H9 (cell line): ENCODE measurements at regions not wholly inside any gene's neighbourhood (a gene's known extent, or its start where the extent isn't known, plus 50 kb on each side); places are given as distances from the start of the nearest gene placed in this dataset.

Experiments
- DNase-seq: peaks from one replicate; pipeline ENCODE4 v3.0.0-alpha.2; 2017
- H2AFZ ChIP-seq: one replicate; pipeline ENCODE4 v1.6.1; 2013; ENCODE audit warnings: mild to moderate bottlenecking, low read length, control low read depth, moderate library complexity
- H2AK5ac ChIP-seq: 2 replicates; pipeline ENCODE4 v1.6.1; 2013; ENCODE audit warnings: low read length, control low read depth, mixed read lengths; ENCODE audit not compliant: insufficient read length
- H2BK120ac ChIP-seq: one replicate; pipeline ENCODE4 v1.6.1; 2013; ENCODE audit warnings: low read depth, mild to moderate bottlenecking, low read length, control low read depth, inconsistent platforms; ENCODE audit not compliant: poor library complexity, severe bottlenecking
- H2BK12ac ChIP-seq: 2 replicates; pipeline ENCODE4 v1.6.1; 2013; ENCODE audit warnings: low read length, control low read depth, mixed read lengths, low read depth; ENCODE audit not compliant: insufficient read length
- H2BK15ac ChIP-seq: 2 replicates; pipeline ENCODE4 v1.6.1; 2013; ENCODE audit warnings: low read depth, low read length, control low read depth
- H2BK20ac ChIP-seq: one replicate; pipeline ENCODE4 v1.6.1; 2013; ENCODE audit warnings: low read depth, mild to moderate bottlenecking, low read length, control low read depth, inconsistent platforms; ENCODE audit not compliant: poor library complexity, severe bottlenecking
- H2BK5ac ChIP-seq: 2 replicates; pipeline ENCODE4 v1.6.1; 2013; ENCODE audit warnings: low read length, control low read depth, mixed read lengths; ENCODE audit not compliant: insufficient read length
- H3K14ac ChIP-seq: 2 replicates; pipeline ENCODE4 v1.6.1; 2013; ENCODE audit warnings: low read length, control low read depth; ENCODE audit not compliant: insufficient read depth
- H3K18ac ChIP-seq: 2 replicates; pipeline ENCODE4 v1.6.1; 2013; ENCODE audit warnings: low read depth, mild to moderate bottlenecking, mixed read lengths, low read length, control low read depth; ENCODE audit not compliant: insufficient read length
- H3K23ac ChIP-seq: 2 replicates; pipeline ENCODE4 v1.6.1; 2013; ENCODE audit warnings: low read length, control low read depth, mixed read lengths, low read depth; ENCODE audit not compliant: insufficient read length
- H3K23me2 ChIP-seq: 2 replicates; pipeline ENCODE4 v1.6.1; 2013; ENCODE audit warnings: low read depth, mild to moderate bottlenecking, mixed read lengths, low read length, control low read depth; ENCODE audit not compliant: insufficient read length, poor library complexity, severe bottlenecking
- H3K27ac ChIP-seq: 2 replicates; pipeline ENCODE4 v1.5.1; 2013; ENCODE audit warnings: low read length, control low read depth, mixed read lengths, low read depth; ENCODE audit not compliant: insufficient read length
- H3K27me3 ChIP-seq: 2 replicates; pipeline ENCODE4 v1.6.1; 2013; ENCODE audit warnings: low read length, control low read depth, inconsistent platforms; ENCODE audit not compliant: insufficient read depth
- H3K4ac ChIP-seq: 2 replicates; pipeline ENCODE4 v1.6.1; 2013; ENCODE audit warnings: low read depth, mild to moderate bottlenecking, control low read depth, inconsistent platforms, low read length, moderate library complexity
- H3K4me1 ChIP-seq: 2 replicates; pipeline ENCODE4 v1.6.1; 2013; ENCODE audit warnings: low read length, control low read depth, inconsistent platforms; ENCODE audit not compliant: insufficient read depth
- H3K4me2 ChIP-seq: 2 replicates; pipeline ENCODE4 v1.6.1; 2013; ENCODE audit warnings: low read length, control low read depth, mixed read lengths; ENCODE audit not compliant: insufficient read length, insufficient read depth
- H3K56ac ChIP-seq: 2 replicates; pipeline ENCODE4 v1.6.1; 2013; ENCODE audit warnings: low read depth, mild to moderate bottlenecking, mixed read lengths, low read length, control low read depth; ENCODE audit not compliant: insufficient read length
- H3K79me1 ChIP-seq: 2 replicates; pipeline ENCODE4 v1.6.1; 2013; ENCODE audit warnings: low read depth, mild to moderate bottlenecking, moderate library complexity, low read length, control low read depth, inconsistent platforms; ENCODE audit not compliant: insufficient read depth, poor library complexity, severe bottlenecking
- H3K79me2 ChIP-seq: 2 replicates; pipeline ENCODE4 v1.6.1; 2013; ENCODE audit warnings: low read length, control low read depth, inconsistent platforms; ENCODE audit not compliant: insufficient read depth
- H3K9ac ChIP-seq: 2 replicates; pipeline ENCODE4 v1.6.1; 2013; ENCODE audit warnings: low read length, control low read depth, mixed read lengths; ENCODE audit not compliant: insufficient read length; ENCODE audit errors: extremely low read depth
- H3K9me3 ChIP-seq: one replicate; pipeline ENCODE4 v1.6.1; 2013; ENCODE audit warnings: low read depth, low read length, inconsistent platforms; ENCODE audit not compliant: control insufficient read depth
- H3T11ph ChIP-seq: one replicate; pipeline ENCODE4 v1.6.1; 2013; ENCODE audit warnings: mild to moderate bottlenecking, low read length, control low read depth, inconsistent platforms
- H4K20me1 ChIP-seq: one replicate; pipeline ENCODE4 v1.6.1; 2013; ENCODE audit not compliant: control insufficient read depth, insufficient read length, insufficient read depth
- H4K5ac ChIP-seq: 2 replicates; pipeline ENCODE4 v1.6.1; 2013; ENCODE audit warnings: low read depth, mild to moderate bottlenecking, mixed read lengths, low read length, control low read depth; ENCODE audit not compliant: insufficient read length
- H4K8ac ChIP-seq: replicated peaks from 2 replicates; pipeline ENCODE4 v1.6.1; 2013; ENCODE audit warnings: low read length, control low read depth, mixed read lengths, low read depth; ENCODE audit not compliant: insufficient read length
- H4K91ac ChIP-seq: 2 replicates; pipeline ENCODE4 v1.6.1; 2013; ENCODE audit warnings: low read depth, mild to moderate bottlenecking, moderate library complexity, mixed read lengths, low read length, control low read depth; ENCODE audit not compliant: insufficient read length
- H3K27ac Mint-ChIP-seq, 3 experiments: 2 replicates in 2 of 3; 3 replicates in 1 of 3; pipeline ENCODE4 v1.8.0; 2020 to 2021; ENCODE audit warnings: mixed read lengths in 3 of 3, mild to moderate bottlenecking in 1 of 3, moderate library complexity in 1 of 3
- H3K27me3 Mint-ChIP-seq: 2 replicates; pipeline ENCODE4 v1.8.0; 2021; ENCODE audit warnings: low read depth, mild to moderate bottlenecking, moderate library complexity, mixed read lengths
- H3K36me3 Mint-ChIP-seq, 3 experiments: 2 replicates in 2 of 3; 3 replicates in 1 of 3; pipeline ENCODE4 v1.8.0; 2020 to 2021; ENCODE audit warnings: low read depth in 3 of 3, mixed read lengths in 3 of 3; ENCODE audit not compliant: insufficient read depth in 1 of 3
- H3K4me1 Mint-ChIP-seq, 2 experiments: 2 replicates each; pipeline ENCODE4 v1.8.0; 2020; ENCODE audit warnings: mixed read lengths in 2 of 2
- H3K4me3 Mint-ChIP-seq, 2 experiments: 2 replicates in 1 of 2; 3 replicates in 1 of 2; pipeline ENCODE4 v1.8.0; 2020 to 2021; ENCODE audit warnings: mild to moderate bottlenecking in 2 of 2, mixed read lengths in 2 of 2, moderate library complexity in 1 of 2
- H3K9me3 Mint-ChIP-seq, 2 experiments: 2 replicates in 1 of 2; 3 replicates in 1 of 2; pipeline ENCODE4 v1.8.0; 2020; ENCODE audit warnings: mild to moderate bottlenecking in 2 of 2, mixed read lengths in 2 of 2, moderate library complexity in 1 of 2
- WGBS: extraction: QIAGEN DNeasy Blood & Tissue Kit; methylation state at CpG from one replicate; pipeline ENCODE4 v1.1.7; 2013; ENCODE audit warnings: missing lambda C conversion rate, low lambda C conversion rate, mixed read lengths; ENCODE audit not compliant: insufficient read length; ENCODE audit errors: extremely low coverage; 5-methylcytosine and 5-hydroxymethylcytosine counted together
- TF ChIP-seq, protein P1 (sequence below): fragments of 200-600 bp; sonication (generic); conservative IDR thresholded peaks from 3 replicates; pipeline ENCODE4 v1.8.0; 2021; ENCODE audit warnings: antibody characterized with exemption, mild to moderate bottlenecking

DNA sequence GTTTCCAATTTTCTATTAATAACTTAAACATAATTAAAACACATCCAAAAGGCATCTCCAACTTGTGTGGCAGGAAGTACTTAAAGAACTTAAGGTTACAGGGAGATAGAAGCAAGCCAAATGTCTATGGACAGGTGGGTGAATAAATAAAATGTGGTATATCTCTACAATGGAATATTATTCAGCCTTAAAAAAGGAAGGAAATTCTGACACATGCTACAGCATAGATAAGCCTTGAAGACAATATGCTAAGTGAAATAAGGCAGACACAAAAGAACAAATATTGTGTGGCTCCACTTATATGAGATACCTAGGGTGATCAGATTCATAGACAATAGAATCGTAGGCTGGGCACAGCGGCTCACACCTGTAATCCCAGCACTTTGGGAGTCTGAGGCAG is 109.6 kb downstream of the WT1 start:
- H3K18ac ChIP-seq, result no peak overlapping the region
- no peak overlapping the region for H2BK5ac ChIP-seq
- H4K5ac ChIP-seq, result no peak overlapping the region
- H3K23me2 ChIP-seq, result no peaks in the 10 kb centered on the region
- no peak overlapping the region for H3K14ac ChIP-seq
- no peak overlapping the region for H2BK20ac ChIP-seq
- H3K4ac ChIP-seq, result no peak overlapping the region
- H4K20me1 ChIP-seq, result no peaks in the 10 kb centered on the region
- H2BK12ac ChIP-seq, result no peak overlapping the region
- no peak for DNase-seq
- no peak overlapping the region for H3K4me3 Mint-ChIP-seq
- H3K36me3 Mint-ChIP-seq, result no peaks in the 10 kb centered on the region
- no peaks in the 10 kb centered on the region for H3K79me2 ChIP-seq
- peaks cover 5% of the 10 kb centered on the region for H3K27me3 Mint-ChIP-seq
- H3K27me3 ChIP-seq, result no peaks in the 10 kb centered on the region
- no peak overlapping the region for H3K9ac ChIP-seq
- no peak overlapping the region for H2BK15ac ChIP-seq
- no peak overlapping the region for H4K91ac ChIP-seq
- H2AFZ ChIP-seq, result no peak overlapping the region
- TF ChIP-seq, protein P1, sequence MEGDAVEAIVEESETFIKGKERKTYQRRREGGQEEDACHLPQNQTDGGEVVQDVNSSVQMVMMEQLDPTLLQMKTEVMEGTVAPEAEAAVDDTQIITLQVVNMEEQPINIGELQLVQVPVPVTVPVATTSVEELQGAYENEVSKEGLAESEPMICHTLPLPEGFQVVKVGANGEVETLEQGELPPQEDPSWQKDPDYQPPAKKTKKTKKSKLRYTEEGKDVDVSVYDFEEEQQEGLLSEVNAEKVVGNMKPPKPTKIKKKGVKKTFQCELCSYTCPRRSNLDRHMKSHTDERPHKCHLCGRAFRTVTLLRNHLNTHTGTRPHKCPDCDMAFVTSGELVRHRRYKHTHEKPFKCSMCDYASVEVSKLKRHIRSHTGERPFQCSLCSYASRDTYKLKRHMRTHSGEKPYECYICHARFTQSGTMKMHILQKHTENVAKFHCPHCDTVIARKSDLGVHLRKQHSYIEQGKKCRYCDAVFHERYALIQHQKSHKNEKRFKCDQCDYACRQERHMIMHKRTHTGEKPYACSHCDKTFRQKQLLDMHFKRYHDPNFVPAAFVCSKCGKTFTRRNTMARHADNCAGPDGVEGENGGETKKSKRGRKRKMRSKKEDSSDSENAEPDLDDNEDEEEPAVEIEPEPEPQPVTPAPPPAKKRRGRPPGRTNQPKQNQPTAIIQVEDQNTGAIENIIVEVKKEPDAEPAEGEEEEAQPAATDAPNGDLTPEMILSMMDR, result no peak
- no peak overlapping the region for H3K56ac ChIP-seq
- no peaks in the 10 kb centered on the region for H3K79me1 ChIP-seq
- WGBS, result no CpG with 5 or more reads among the region's 2 CpGs
- no peak overlapping the region for H4K8ac ChIP-seq
- H3K4me2 ChIP-seq, result no peak overlapping the region
- H3K4me1 ChIP-seq, result no peaks in the 10 kb centered on the region
- H2BK120ac ChIP-seq, result no peak overlapping the region
- H2AK5ac ChIP-seq, result no peak overlapping the region
- H3K27ac Mint-ChIP-seq, result no peak overlapping the region
- H3K4me1 Mint-ChIP-seq, result no peaks in the 10 kb centered on the region
- no peaks in the 10 kb centered on the region for H3K9me3 ChIP-seq
- peaks cover 0 to 3% of the 10 kb centered on the region in 2 experiments; a peak in 1 of 5 replicates for H3K9me3 Mint-ChIP-seq
- H3K27ac ChIP-seq, result no peak overlapping the region
- H3K23ac ChIP-seq, result no peak overlapping the region
- H3T11ph ChIP-seq, result no peak overlapping the region
